HCEC 1CT (cell line): ENCODE measurements at regions not wholly inside any gene's neighbourhood (a gene's known extent, or its start where the extent isn't known, plus 50 kb on each side); places are given as distances from the start of the nearest gene placed in this dataset.

Source experiments
- DNase-seq: peaks from one replicate; pipeline ENCODE4 v3.0.0-alpha.2; 2017

DNA sequence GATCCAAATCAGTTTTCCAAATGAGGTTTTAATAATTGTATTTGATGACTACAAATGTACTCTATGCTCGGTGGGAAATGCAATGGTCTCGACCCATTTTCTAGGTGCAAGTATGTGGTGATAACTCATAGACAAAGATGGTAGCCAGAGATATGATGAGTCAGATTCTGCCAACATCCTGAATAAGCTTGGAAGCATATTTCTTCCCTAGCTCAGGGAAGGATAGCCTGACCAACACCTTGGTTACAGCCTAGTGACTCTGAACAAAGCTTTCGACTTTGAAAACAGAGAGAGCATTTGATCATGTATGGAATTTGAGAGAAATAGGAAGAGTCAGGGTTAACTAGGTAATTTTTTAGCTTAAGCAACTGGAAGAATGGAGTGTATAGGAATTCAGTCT, 128.3 kb upstream of the MYOCD start:
- no peak for DNase-seq

DNA sequence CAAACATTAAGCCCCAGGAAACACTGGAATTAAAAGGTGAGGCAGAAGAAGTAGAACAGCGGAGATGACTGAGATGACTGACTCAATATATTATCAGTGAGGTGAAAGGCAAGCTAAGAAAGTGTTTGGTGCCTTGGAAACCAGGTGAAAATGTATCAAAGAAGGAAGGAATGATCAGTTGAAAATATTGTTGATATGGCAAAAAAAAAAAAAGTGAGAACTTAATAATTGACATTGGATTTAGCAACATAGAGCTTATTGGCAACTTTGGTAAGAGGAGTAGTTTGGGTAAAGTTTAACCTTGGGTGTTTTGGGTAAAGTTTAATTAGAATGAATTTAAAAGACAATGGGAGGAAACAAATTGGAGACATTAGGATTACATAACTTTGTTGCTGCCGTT, 127.7 kb upstream of the MYOCD start:
- DNase-seq, result no peak

DNA sequence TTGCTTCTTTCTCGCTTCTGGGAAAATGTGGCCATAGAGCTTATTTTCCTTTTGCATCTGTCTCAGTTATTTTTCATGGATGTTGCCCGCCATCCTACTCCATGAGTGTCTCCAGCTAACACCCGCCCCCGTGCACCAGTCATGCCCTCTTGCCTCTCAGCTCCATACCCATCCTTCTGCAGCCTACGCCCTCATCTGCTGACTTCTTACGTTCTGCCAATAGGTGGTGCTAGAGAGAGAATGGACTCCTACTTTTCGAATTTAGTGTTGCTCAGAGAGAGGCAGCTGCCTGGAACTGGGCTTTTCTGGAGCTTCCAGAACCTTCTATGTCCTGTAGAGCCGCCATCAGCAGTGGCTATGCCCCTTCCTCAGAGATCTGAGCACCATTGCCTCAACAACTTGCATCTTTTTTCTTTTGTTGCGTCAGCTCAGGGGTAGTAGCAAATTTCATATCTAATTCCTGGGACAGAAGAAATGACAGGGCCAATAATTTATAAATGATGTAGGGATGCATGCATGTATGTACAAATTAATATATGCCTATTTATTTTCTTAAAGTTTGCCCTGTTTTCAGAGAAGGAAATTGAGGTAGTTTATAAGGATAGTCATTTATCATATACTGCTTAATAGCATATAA, 119.7 kb upstream of the MYOCD start:
- DNase-seq, result peak; percentile 60

DNA sequence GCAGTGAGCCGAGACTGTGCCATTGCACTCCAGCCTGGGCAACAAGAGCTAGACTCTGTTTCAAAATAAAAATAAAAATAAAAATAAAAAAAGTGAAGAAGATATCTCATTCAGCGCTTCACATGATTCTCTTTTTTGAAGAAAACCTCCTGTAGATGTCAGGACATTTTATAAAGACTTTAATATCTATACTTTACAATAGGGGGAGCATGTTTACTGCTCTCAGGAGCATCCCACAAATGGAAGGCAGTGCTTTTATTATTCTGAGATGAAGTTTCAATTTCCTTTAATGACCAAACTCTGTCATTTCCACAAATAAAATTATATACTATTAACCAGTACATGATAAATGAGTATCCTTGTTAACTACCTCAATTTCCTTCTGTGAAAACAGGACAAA, 118.7 kb upstream of the MYOCD start:
- peak; percentile 7 for DNase-seq

DNA sequence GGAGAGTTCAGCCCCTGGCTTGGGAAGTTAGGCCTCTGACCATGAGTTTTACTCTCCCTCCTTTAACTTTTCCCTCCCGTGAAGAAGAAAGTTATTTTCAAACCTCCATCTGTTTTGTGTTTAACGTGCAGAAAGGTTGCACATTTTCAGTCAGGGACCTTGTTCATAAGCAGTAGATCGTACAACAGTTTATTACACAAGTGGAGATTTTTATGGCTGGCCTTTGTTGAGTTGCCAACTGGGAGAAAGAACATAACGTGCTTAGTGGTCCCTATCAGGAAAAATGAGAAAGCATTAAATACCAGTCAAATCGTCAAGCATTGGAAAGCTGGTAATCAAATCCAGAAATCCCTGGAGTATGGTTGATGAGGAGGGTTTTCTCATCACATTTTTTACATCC, 117.9 kb upstream of the MYOCD start:
- DNase-seq, result no peak

DNA sequence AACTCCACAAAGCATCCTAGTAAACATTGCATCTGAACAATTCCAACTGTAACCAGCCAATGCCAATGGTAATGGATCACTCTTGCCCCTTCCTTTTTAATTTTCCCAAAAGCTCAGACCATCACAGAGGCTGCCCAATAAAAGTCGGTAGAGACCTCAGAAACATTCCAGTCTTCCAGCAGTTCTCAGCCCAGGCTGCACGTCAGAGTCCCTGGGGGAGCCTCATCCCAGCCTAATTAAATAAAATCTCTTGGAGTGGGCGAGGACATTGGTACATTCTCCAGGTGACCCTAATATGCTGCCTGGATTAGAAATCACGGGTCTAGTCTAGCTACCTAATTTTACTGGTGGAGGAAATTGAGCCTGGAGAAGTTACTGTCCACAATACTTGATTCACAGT, 117.1 kb upstream of the MYOCD start:
- DNase-seq, result no peak

DNA sequence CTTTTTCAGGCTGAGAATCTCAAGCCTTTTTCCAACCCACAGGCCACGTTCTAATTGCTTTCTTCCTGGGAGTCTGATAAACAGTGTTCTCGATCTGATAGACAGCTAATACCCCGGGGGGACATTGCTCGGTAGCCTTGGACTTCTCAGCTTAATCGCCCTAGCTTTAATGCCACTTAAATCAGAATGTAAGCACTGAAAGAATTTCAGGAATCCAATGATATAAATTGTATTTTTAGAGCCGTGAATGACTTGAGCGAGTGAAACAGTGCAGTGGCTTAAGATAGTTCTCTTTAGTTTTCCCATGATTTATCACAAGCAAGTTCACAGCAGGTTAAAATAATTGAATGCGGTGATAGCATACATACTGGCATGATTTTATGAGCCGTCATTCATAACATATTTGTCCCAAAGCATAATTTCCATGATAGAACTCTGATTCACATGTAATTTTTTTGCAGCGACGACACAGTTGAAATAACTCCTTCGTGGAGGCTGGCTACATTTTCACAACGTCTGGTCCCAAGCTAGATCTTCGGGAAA, 116.1 kb upstream of the MYOCD start:
- peak; percentile 7 for DNase-seq

DNA sequence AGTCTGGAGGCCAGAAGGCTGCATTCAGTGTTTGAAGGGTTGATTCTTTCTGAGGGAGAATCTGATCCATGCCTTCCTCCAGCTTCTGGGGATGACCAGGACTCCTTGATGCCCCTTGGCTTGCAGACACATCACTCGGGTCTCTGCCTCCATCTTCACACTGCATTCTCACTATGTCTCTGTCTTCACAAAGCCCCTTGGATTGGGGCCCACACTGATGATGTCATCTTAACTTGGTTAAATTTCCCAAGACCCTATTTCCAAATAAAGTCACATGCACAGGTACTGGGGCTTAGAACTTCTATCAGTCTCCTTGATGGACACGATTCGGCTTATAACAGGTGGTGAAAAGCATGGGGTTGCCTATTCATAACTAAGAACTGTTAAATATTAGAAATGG, 112.1 kb upstream of the MYOCD start:
- DNase-seq, result no peak

DNA sequence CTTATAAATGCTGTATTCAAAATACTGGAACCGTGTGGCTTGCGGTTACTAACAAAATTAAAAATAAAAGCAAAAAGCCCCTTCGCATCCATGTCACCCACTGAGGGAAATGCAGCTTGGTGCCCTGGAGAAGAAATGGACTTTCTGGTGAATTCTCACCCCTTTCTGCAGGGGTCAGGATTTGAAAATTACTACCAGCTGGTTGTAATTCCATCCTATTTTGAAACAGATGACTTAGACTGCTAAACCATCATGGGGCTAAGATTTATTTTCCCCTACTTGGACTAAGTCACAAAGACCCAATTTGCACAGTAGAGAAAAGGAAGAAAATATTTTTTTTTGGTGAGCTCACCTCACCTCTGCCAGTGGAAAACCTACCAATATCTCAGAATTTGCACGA, 111.4 kb upstream of the MYOCD start:
- DNase-seq, result no peak

DNA sequence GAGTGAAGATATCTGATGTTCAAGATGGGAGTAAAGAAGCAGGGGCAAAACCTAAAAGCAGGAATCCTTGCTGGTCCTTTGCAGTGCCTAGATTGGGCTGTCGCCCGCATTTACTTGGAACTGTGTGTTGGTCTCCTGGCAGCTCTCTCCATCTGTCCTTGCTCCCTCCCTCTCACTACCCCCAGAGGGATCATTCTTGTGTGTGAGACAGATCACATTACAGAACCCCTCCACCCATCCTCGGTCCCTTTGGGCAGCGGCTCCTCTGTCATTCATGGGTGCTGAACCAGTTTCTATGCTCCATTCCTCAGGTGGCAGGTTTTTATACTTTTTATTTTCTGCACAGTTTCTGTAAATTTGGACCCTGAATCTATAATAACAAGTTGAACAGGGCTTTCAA, 99.4 kb upstream of the MYOCD start:
- DNase-seq, result no peak

DNA sequence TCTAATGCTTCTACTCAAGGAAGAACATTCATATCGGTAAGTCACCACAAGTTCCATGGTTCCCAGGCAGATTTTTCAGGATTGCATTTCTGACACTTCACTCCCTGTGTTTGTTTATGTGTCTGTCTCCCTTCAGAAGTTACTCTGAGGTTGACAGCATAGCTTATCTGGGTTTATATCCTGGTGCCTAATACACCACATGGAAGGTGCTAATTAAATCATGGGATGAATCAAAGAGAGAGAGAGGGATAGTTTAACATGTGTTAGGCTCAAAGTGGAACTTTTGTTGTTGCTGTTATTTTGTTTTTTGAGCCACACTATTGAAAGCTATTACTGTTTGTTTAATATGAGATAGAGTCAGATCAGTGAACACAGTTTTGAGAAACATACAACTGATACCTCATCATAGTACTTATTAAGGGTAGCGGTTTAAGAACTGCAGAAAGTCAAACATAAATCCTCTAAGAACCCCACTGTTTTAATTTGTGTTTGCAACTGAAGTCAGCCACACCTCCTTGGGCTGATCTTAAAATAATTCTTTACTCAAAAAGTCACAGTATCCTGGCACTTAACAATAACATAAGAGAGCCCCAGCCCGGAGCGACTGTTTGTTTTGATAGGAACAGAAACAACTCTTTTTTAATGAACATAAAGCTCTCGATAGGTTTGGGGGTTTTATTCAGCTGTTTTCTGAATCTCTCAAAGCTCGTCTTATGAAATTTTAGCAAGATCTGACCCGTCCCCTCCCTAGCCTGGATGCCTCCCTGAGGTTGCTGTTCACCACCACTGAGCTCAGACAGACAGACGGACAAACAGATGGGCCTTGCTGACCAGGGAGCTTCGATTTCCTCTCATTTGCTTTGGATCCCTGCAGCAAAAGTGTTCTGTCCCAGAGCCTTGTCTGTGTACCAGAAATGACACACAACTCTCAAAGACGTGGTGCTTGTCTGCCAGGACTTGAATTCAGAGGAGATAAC, 98.3 kb upstream of the MYOCD start:
- no peak for DNase-seq

DNA sequence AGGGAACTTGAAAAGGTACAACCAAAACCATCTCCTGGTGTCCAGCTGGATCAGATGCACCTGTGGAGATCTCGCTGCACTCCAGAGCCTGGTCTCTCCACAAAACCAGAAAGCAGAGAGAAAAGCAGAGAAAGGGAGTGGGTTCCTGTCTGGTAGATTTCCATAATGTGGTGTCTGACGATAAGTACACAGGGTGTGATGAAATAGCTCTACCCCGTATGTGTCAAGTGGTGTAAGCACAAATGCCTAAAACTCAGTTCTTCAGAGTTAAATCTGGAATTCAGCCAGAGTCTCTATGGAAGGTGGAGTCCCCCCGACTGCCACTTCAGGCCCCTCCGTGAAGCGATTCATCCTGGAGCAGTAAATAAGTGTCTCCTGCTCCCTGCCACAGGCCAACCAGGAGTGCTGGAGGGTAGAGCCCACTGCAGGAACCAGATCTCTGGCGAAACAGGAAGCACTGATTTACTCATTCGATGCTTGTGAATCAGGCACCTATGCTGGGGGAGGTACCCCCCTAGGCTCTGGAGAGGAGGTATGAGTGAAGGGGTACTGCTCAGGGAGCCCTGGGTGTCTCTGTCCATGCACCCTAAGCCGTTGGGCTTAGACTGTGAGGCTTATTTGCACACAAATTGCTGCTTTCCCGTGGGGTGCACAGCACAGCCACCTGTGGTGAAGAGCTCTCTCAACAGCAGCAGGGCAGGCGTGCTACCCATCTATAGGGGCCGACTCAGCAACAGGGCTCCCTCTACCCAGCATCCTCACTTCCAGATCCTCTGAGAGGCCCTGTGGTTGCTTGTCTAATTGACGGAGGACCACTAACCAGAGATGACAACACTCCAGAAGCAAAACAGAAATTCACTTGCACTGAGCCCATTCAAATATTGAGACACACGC, 97.1 kb upstream of the MYOCD start:
- DNase-seq, result no peak

DNA sequence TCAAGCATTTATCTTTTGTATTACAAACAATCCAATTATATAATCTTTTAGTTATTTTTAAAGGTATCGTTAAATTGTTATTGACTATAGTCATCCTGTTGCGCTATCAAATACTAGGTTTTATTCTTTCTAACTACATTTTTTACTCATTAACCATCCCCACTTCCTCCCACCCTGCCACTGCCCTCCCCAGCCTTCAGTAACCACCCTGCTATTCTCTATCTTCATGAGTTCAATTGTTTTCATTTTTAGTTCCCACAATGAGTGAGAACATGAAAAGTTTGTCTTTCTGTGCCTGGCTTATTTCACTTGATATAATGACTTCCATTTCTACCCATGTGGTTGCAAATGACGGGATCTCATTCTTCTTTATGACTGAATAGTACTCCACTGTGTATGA, 94.1 kb upstream of the MYOCD start:
- no peak for DNase-seq

DNA sequence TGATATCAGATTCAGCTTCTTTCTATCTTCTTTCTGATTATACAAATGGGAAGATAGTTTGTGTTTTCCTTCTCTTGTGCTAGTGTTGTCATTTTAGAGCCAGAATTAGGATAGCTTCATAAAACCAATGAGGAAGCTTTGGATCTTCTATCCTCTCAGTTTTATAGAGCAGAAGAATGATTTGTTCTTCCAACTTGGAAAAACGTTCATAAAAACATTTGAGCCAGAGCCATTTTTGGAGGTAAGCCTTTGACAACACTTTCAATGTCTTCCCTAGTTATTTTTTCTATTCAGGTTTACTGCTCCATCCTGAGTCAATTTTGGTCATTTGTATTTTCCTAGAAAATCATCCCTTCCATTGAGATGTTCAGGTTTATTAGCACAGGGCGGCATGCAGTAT, 91.2 kb upstream of the MYOCD start:
- DNase-seq, result no peak

DNA sequence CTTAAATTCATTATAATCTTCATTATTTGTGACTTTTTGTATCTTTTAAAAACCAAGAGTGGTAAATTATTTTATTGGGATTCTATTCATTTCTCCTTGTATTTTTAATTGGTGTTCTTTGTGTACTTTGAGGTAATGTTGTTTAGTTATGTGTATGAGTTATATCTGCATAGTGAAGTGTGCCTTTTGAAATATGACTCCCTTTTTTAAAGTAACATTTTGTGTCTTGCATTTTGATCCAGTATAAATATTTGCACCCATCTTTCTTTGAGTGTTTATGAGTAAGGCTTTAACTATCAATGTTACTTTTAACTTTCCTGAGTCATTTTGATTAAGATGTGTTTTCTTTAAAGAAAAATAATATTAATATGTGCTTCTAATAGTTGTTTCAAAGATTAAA, 90.0 kb upstream of the MYOCD start:
- DNase-seq, result no peak

DNA sequence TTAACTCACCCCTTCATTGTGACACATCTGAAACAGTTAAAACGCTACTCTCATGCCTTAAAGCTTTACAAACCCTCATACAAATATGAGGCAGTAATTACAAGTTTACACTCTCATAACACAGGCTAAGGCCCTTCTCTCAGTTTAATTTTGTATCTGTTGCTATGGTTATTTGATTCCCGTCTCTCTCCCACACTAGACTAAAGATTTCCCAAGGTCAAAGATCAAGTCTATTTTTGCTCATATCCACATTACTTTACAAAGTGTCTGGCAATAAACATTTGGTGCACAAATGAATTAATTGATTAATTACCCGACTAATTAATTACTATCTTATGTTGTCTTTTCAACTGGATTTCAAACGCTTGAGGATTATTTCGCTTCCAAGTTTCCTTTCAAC, 86.4 kb upstream of the MYOCD start:
- no peak for DNase-seq

DNA sequence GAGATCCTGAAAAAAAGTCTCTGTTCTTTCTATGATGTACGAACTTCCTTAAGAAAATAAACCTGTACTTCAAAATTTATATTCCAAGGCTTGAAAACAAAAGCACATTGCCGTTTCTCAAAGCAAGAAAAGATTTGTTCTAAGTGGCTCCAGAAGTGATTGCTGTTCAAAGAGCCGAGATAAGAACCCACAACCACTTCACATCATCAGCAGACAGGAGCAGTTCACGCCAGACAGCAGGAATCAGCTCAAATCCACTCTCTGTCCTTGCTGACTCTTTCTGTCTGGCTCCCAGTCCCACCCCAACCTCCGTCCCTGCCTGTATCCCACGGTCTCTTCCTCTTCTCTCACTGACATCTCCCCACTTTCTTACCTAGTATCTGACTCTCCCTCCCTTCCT, 85.0 kb upstream of the MYOCD start:
- no peak for DNase-seq

DNA sequence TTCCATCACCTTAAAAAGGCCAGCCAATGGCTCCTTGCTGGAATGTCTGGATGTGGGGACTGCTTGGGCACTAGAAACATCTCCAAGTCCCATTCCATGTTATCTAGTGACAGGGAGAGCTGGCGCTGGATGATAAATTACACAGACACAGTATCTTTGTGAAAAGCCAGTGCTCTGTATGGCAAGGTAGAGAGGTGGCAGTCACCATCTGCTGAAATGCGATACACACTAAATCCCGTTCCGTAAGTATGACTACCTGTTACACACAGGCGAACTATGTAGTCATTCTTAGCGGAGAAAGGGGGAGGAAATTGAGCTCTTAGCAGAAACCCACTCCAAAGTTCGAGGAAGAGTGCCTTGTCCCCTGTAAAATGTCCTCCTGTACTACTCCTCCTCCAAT, 81.0 kb upstream of the MYOCD start:
- no peak for DNase-seq

DNA sequence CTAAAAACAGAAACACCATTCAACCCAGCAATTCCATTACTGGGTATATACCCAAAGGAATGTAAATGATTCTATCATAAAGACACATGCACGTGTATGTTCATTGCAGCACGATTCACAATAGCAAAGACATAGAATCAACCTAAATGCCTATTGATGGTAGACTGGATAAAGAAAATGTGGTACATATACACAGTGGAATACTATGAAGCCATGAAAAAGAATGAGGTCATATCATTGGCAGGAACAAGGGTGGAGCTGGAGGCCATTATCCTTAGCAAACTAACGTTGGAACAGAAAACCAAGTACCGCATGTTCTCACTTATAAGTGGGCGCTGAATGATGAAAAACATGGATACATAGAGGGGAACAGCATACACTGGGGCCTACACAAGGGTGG, 77.2 kb upstream of the MYOCD start:
- no peak for DNase-seq

DNA sequence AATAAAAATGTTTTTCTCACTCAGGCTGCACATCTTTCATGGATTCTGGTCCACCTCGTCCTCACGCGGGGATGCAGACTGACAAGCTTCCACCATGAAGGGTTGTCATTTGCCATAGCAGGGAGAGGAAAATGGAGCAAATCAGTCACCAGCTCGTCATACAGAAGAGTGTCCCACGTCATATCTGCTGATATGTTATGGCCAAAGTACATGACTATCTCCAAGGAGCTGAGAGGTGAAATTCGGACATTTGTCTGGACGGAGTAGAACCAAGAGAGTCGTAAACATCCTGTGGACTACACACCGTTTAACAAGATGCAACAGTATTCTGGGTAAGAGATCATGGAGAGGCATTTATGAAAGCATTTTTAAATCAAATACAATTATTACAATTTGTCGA, 75.3 kb upstream of the MYOCD start:
- no peak for DNase-seq

DNA sequence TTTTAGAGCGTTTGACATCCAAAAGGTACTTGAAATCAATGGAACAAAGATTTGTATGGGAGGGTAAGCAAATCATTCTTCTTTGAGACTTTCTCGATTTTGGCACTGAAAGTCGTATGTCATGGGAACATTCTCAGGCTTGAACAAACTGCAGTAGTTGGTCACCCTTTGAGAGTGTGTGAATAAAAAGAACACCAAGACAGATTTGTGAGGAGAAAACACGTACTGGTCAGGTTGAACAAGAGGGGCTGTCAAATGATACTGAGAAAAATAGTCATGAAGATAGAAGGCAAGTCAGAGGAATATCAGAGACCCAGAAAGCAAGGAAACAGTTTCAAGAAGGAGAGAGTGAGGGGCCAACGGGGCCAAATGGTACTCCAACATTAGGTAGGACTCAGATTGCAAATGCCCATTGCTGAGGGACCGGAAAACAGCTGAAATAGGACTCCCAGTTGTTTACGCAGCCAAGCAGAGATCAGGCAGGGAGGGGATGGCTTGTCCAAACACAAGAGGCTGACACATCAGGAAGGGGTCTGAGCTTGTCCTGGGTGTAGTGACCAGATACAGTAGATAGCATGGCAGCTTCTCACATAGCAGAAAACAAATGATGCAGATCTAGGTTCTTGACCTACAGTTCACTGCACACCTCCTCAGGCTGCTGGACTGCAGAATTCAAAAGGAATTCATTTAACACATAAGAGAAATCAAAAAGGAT, 74.5 kb upstream of the MYOCD start:
- no peak for DNase-seq

DNA sequence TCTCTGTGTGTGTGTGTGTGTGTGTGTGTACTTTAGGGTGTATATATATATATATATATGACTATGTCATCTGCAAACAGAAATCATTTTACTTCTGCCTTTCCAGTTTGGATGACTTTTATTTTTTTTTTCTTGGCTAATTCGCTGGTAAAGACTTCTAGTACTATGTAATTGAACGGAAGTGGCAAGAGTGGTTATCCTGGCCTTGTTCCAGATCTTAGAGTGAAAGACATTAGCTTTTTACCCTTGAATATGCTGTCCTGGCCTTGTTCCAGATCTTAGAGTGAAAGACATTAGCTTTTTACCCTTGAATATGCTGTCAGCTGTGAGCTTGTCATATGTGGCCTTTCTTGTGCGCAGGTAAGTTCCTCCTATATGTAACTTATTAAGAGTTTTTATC, 72.7 kb upstream of the MYOCD start:
- DNase-seq, result no peak

DNA sequence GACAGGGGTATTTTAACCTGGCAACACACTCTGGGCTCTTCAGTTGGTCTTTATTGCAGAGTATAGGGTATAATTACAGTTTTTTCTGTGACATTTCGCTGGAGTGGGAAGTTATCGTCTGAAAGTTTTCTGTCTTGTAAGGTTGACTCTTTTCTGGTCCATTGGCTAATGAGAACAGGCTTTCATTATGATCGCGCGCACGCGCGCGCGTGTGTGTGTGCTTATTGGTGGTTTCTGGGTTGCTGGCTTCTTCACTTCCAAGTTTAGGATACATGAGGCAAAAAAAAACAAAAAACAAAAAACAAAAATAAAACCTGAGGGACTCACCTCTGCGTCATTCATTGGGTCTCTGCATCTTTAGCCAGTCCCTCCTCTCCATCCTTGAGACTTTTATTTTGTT, 68.7 kb upstream of the MYOCD start:
- no peak for DNase-seq
